OCI-LY1 (cell line): ENCODE measurements at regions not wholly inside any gene's neighbourhood (a gene's known extent, or its start where the extent isn't known, plus 50 kb on each side); places are given as distances from the start of the nearest gene placed in this dataset.

Experiments
- EZH2 ChIP-seq: fragments of 200-600 bp; sonication (generic), shearing (Covaris generic); IDR thresholded peaks from 2 replicates; pipeline ENCODE4 v1.8.0; 2017; ENCODE audit warnings: borderline replicate concordance, mixed run types, mild to moderate bottlenecking, antibody characterized with exemption, low read length, moderate library complexity, mixed read lengths
- TF ChIP-seq, protein P1 (sequence below): fragments of 200-600 bp; sonication (generic), shearing (Covaris generic); IDR thresholded peaks from 2 replicates; pipeline ENCODE4 v1.5.1; 2017; ENCODE audit warnings: mild to moderate bottlenecking, antibody characterized with exemption, low read length, moderate library complexity, mixed read lengths

DNA sequence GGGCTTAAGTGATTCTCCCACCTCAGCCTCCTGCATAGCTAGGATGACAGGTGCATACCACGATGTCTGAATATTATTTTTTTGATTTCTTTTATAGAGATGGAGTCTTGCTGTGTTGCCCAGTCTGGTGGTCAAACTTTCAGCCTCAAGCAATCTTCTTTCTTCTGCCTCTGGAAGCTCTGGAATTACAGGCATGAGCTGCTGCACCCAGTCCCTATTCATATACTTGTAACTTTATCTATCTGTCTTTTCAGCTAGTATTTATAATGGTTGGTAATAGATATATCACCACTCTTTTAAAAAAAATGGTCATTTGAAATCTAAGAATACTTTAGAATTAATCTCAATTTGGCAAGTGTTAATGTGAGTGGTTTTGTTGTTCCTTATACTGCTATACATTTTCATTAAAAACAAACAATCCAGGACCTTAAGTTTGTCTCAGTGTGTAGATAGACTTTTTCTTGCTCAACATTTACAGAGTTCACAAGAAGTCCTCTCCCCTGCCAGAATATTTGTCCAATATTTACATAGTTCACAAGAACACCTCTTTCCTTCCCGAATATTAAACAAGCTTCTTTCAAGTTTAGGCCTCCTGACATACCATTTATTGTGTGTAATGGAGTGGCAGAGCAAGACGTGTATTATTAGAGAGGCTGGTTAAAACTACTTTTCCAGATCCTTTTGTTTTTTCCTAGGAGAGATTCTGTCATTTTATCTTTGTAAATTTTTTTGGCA lies 1197.4 kb upstream of the ADGRL3 start:
- TF ChIP-seq, protein P1, sequence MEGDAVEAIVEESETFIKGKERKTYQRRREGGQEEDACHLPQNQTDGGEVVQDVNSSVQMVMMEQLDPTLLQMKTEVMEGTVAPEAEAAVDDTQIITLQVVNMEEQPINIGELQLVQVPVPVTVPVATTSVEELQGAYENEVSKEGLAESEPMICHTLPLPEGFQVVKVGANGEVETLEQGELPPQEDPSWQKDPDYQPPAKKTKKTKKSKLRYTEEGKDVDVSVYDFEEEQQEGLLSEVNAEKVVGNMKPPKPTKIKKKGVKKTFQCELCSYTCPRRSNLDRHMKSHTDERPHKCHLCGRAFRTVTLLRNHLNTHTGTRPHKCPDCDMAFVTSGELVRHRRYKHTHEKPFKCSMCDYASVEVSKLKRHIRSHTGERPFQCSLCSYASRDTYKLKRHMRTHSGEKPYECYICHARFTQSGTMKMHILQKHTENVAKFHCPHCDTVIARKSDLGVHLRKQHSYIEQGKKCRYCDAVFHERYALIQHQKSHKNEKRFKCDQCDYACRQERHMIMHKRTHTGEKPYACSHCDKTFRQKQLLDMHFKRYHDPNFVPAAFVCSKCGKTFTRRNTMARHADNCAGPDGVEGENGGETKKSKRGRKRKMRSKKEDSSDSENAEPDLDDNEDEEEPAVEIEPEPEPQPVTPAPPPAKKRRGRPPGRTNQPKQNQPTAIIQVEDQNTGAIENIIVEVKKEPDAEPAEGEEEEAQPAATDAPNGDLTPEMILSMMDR, result no peak
- no peak for TF ChIP-seq EZH2
